CD4-positive, alpha-beta T cell treated with Interleukin-15 for 4 hours (primary cell): ENCODE measurements at regions not wholly inside any gene's neighbourhood (a gene's known extent, or its start where the extent isn't known, plus 50 kb on each side); places are given as distances from the start of the nearest gene placed in this dataset.

Source experiments
- DNase-seq: peaks from one replicate; pipeline ENCODE4 v3.0.0-alpha.2; 2020; ENCODE audit warnings: low spot score

DNA sequence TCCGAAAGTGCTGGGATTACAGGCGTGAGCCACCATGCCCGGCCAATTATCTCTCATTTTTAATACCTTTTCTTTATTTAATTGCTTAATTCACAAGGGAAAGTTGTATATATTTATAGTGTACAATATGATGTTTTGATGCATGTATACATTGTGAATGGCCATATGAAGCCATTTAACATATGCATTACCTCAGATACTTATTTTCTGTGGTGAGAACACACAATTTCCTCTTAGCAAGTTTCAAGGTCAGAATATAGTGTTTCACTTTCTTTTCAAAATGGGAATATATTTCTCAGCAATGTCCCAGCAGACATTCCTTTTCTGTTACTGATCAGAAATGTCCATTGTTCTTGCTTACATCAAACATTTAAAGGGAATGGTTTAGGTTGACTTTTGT lies 1596.3 kb downstream of the MAT2B start:
- no peak for DNase-seq

DNA sequence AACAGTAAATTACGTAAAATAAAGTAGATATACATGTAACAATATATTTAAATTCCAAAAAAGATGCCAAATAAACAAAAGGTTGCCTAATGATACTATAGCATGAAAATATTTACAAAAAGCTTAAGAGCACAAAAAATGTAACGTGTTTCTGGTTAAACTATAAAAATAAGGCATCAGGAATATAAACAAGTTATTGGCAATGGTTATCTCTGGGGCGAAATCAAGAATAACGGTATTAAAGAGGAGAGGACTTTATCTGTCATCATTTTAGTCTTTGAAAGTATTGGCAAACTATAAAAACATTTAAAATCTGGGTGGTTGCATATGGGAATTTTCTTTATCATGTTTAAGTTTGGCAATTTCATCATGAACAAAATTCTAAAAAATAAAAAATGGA lies 1599.2 kb downstream of the MAT2B start:
- no peak for DNase-seq

DNA sequence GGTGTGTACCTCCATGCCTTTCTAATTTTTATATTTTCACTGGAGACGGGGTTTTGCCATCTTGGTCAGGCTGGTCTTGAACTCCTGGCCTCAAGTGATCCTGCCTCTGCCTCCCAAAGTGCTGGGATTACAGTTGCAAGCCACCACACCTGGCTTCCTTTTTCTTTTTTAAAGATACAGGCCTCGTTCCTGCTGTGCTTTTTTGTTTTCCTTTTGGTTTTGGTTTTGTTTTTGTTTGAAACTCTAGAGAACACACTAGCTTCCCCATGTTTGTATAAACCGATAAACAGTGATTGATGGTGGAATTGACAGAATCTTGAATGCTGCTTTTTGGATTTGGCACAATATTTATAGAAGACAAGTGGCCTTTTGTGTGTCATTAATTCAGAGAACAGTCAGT lies 1603.4 kb downstream of the MAT2B start:
- DNase-seq: no peak

DNA sequence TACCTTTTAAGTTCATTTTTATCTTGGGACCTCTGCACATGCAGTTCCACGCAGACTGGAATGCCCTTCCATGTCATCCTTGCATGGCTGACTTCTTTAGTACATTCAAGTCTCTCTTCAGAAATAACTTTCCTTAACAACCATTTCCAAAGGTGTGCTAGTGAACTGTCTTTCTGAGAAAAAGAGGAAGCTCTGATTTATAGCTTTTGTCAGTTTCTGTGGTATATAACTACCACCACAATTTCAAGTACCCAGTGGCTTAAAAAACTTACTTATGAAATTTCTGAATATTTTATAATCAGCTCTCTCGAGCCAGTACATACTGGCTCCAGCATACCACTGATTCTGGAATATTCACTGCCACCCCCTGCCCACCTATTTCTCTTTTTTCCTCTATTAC lies 1613.8 kb downstream of the MAT2B start:
- DNase-seq: no peak

DNA sequence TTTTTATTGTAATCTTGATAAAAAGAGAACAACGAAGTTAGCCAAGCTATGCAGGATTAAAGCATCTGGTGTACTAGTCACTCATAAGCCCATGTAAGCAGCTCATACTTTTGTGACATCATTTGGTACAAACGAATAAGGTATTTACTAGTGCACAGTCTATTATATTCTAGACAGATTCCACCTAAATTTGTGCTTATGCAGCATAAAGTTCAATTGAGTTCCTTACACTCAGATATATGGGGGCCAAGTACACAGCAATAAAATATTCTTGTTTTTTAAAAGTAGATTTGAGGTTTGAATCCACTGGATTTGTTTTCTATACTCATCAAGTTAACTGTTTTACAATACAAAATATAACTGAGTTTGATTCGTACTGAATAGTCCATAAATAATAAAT lies 1621.2 kb downstream of the MAT2B start:
- no peak for DNase-seq

DNA sequence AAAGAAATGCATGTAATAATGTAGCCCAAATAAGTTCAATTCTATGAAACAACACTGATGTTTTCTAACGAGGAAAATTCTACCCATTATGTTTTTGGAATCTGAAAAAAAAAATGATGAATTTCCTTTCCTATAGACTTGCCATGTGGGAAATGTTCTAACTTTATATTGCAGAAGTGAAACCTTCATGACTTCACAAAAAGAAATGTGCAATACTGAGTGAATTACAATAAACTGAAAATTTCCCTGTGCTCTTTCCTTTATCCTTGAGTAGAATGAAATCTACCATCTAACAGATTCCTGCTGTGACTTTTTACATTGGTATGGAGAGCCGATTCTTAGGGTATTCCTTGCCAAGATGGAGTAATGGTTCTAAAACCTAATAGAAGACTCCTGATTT lies 1622.5 kb downstream of the MAT2B start:
- DNase-seq: no peak

DNA sequence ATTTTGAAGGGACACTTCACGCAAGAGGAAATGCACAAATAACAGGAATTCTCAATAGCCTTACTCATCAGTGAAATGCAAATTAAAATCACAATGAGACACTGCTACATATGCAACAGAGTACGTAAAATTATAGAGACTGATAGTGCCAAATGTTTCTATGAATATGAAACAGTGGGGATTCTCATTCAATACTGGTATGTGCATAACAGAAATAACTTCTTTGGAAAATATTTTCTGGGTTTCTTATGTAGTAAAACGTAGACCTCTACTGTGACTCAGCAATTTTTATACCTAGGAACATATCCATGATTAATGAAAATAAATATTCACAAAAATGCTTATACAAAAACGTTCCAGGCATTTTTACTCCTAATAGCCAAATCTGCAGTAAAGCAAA lies 1625.2 kb downstream of the MAT2B start:
- no peak for DNase-seq

DNA sequence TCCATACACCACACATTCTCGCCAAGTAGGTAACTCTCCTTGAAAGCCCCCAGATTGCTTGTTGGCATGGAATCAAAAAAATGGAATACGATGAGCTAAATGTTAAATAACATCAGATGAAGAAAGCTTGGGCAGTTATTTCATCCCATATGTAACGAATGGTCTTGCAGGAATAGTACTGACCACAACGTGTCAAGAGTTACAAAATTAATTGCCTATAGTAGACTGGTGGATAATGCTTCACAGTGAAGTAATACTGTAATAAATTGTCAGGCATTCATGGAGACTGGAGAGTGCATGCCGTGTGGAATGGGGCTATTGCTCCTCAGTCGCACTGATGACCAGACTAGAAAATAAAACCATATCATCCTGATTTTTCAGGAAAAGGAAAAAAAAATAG lies 1628.7 kb downstream of the MAT2B start:
- DNase-seq: no peak

DNA sequence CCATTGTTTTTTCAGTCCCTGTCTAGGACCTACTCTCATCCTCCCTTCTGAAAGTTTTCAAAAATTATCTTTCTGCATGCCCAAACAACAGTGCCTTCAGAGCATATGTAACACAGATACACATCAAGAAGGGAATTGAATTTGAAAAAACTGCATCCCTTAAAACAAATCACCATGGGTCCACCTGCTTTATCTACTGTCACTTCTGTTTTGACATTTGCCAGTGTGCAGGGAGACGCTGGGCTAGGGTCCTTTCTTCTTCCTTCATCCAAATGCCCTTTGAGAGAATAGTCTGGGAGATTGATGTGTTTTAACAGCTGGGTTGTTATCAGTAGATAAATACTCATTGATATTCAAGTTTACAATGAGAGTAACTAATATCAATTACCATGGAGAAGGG lies 1630.1 kb downstream of the MAT2B start:
- DNase-seq: no peak

DNA sequence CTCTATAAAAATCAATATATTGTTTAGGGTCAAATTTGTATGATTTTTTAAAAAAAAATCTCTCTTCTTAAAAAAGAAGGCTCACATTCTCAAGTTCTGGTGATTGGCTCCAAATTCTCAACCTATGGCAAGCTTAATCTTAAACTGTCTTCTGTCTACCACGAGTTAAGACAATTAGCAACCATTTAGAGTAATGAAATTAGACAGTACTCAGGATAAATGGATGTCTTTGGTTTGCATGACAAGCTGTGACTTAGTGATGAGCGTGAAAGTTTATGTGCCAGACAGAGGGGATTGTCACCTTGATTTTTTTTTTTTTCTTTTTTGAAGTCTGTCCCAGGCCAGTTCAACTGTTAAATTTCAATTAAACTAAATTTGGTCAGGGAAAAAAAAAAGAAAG lies 1632.3 kb downstream of the MAT2B start:
- no peak for DNase-seq

DNA sequence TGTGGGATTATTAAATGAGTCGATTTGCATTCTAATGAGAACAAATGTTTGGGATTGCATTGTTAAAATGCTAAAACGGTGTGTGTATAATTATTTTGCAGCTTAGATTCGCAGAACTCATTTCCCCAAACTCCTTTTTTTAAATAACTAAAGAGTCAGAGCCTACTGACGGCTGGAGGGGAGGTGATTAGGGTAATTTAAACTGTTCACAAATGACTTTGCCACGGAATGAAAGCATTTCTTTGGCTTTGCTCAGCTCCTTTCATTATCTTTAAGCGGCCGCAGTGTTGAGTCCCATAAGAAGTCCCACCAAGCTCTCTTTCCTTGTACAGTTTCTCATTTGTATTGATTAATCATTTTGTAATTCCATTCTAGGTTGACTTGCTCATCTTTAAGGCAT lies 1632.8 kb downstream of the MAT2B start:
- DNase-seq: no peak

DNA sequence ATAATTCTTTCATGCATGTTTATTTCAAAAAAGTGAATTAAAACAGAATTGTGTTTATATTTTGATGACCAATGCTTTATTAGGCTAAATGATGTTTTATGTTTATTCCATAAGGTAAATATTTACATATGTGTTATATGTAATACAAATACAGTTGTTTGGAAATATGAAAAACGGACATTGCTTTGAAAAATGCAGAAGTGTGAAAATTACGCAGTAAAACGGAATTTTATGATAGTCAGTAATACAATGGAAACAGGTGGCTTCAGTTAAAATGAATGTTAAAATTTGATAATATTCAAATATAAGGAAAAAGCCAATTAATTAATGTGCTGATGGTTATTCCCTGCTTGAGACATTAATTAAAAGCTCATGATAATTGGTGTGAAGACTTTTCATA lies 1633.8 kb downstream of the MAT2B start:
- no peak for DNase-seq

DNA sequence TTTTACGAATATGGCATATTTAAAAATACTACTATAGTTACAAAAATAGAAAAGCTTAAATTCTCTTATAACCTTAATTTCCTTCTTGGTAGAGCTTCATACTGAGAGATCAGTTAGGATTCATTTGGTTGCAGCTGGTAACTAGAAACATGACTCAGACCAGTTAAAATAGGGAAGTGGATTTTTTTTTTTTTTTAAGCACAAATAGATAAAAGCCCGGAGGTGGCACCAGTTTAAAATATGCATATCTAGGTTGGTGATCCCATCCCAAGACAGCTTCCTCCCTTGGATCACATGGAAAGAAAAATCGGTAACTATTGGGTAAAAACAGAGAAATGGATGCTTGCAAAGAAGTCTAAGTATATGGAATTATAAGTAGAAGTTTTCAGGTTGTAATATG lies 1634.3 kb downstream of the MAT2B start:
- DNase-seq: no peak

DNA sequence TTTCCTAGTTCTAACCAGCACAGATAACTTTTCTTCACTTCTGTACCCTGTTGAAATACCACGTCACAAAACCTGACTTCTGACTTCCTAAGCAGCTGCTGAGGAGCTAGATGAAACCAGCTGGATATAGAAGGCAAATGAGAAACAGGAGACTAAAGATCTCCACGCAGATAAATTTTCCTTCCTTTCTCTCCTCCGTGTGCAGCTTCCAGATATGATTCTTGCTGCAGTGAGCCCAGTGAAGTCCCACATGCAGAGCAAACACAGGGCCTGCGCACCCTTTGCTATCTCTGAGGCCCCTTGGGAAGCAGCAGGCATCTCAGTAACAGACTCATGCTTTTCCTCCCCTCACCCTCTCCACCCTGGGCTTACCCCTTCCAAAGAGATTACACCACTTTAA lies 1638.3 kb downstream of the MAT2B start:
- no peak for DNase-seq

DNA sequence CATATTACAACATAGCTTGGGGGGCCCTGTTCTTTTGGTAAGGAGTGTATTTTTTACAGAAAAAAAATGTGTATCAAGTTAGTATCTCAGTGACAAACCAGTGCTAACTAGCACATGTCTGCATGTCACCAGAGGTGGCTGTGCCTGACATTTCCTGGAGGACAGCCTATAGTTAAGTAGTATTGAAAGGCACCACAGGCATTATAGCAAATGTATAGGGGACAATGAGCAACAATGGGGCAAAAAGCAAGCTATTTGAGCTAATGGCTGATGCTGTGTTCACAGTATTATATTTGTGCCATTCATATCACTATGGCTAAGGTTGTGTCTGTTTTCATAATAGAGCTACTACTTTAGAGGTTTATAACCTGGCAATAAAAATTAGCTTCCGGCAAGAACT lies 1644.0 kb downstream of the MAT2B start:
- DNase-seq: no peak

DNA sequence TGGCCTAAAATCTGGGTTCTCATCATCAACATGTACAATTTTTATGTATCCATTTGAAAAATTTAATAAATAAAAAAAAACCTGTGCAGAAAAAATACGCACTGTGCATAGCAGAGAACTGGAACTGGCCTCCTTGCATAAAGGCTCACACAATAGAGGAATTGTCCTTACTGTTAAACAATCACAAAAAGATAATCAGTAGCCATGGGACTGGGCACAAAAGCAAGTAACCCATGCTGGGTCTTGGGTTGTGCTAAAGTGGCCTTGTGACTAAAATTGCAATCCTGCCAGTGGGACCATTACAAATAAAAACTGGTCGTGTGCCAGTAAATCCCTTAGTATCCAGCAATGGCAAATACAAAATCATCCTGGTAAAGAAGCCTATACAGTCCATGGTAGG lies 1646.6 kb downstream of the MAT2B start:
- no peak for DNase-seq

DNA sequence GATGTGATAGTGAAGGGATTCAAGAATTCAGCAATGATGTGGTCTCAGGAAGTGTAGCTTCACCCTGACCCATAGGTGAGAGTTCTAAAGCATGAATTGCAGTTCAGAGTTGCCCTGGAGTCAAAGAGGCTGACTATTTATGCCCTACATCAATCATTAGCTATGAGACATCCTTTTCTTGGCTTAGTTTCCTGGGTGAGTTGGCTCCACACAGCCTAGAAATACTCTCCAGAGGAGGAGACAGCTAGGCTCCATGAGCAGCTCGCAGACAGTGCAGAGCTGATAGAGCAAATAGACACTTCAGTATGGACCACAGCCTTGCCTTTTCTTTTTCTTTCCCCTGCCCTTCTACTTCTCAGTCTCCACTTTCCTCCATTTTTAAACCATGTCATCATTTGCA lies 1651.8 kb downstream of the MAT2B start:
- no peak for DNase-seq

DNA sequence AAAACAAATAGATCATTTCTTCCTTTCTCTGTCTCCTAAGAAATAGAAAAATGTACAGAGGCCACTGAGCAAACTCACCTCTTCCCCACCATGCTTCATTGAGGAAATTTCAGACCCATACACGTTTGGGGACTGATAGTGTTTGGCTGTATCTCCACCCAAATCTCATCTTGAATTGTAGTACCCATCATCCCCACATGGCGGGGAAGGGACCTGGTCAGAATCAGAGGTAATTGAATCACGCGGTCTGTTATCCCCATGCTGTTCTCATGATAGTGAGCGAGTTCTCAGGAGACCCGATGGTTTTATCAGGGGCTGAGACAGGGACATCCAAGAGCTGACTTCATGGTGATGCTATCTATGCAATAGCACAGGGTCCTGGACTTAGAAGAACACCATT lies 1655.8 kb downstream of the MAT2B start:
- no peak for DNase-seq

DNA sequence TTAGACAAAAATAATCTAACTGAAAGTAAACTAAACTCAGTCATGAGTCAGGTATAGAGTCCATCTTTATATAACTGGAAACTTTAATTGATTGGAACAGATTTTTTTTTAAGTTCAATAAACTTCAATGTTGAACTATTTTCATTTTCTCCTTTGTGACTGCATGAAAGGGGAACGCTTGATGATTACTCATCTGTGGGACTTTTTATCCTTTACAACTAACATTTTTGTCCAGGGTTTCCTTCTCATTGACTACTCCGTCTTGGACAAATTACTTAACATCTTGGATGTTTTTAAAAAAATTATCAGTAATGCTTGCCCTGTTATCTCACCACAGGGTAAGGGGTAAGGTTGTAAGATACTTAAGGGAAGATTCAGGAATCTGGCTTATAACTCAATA lies 1658.4 kb downstream of the MAT2B start:
- no peak for DNase-seq

DNA sequence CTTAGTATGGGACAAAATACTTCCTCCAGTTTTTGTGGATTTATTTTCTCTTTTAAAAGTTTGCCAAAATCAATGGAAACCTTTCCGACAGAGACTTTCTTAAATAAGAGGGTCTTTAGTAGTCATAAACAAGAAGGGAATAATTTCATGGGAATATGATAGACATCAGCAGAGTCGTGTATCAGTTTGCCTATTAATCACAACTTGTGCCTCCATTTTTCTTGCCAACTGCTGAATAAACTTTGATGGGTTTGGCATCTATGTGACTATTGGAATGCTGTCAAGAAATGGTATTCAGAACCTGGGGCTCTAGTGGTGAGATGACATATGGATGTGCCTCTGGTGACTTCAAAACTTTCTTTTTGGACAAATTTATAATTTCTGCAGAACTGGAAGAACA lies 1668.2 kb downstream of the MAT2B start:
- no peak for DNase-seq

DNA sequence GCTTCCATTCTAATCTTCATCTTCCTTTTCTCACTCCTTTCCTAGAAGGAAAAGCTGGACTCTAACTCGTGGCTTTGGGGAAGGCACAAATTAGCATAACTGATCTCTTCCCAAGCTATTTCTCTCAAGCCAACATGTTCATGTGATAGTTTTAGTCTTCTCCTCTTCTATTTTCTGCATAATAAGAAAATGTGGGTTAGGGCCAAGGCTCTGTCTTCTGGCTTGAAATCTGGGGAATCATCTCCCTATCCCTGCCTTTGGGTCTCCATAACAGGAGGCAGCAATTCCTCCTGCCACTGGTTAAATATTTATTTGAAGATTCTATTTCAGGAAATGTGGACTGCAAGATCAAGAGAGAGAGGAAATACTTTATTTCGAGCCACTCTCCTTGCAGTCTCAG lies 1669.6 kb downstream of the MAT2B start:
- no peak for DNase-seq

DNA sequence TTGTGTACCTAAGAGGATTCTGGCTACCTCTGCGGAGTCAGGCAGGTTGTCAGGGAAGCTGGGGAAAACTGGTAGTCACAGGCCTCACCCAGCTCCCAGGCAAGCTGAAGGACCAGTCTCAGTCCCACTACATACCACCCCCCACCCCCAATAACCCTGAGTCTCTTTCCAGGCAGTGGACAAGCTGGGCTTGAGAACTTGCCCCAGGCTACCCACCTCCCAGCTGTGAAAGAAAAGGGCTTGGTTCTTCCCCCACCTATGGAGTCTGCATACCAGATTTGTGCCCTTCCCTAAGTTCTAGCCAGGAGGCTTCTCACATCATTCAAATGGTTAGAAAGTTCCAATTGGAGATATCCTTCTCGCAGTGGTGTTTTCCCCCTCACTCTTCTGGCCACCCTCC lies 1678.8 kb downstream of the MAT2B start:
- DNase-seq: no peak

DNA sequence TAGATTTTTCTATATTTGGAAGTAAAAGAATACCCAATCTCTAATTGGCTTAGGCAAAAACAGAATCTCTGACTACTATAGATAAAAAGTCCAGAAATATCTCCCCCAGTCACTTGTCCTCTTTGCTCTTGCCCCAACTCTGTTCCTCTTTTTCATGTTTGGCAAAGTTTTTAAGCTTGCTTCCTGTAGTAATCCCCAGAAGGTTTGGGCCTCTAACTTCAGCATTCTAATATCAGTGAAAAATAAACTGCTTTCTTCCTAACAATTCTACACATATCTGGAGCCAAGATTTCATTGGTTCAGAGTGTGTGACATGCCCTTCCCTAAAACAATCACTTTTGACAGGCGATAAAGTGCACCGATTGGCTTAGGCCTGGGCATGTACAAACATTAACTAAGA lies 1680.3 kb downstream of the MAT2B start:
- DNase-seq: no peak

DNA sequence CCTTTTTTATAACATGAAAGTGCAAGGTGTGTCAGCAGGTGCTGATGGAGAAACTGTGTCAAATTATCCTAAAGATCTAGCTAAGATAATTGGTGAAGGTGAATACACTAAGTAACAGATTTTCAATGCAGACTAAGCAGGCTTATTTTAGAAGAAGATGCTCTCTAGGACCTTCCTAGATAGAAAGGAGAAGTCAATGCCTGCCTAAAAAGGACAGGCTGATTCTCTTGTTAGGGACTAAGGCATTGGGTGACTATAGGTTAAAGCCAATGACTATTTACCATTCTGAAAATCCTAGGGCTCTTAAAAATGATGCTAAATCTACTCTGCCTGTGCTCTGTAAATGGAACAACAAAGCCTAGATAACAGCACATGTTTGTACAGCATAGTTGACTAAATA lies 1682.4 kb downstream of the MAT2B start:
- DNase-seq: no peak

DNA sequence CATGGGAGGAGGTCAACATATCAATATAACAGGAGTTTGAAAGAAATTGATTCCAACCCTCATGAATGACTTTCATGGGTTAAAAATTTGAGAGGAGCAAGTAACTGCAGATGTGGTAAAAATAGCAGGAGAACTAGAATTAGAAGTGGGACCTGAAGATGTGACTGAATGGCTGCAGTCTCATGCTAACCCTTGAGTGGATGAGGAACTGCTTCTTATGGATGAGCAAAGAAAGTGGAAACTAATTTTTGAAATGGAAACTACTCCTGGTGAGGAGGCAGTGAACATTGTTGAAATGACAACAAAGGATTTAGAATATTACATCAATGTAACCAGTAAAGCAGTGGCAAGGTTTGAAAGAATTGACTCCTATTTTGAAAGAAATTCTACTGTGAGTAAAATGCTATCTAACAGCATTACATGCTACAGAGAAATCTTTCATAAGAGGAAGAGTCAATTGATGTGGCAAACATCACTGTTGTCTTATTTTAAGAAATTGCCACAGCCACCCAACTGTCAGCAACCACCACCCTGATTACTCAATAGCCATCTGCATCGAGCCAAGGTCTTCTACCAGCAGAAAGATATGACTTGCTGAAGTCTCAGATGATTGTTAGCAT lies 1683.2 kb downstream of the MAT2B start:
- DNase-seq: no peak
